NT2/D1 (cell line): ENCODE measurements at regions not wholly inside any gene's neighbourhood (a gene's known extent, or its start where the extent isn't known, plus 50 kb on each side); places are given as distances from the start of the nearest gene placed in this dataset.

Source experiments
- DNase-seq: peaks from one replicate; pipeline ENCODE4 v3.0.0-alpha.2; 2011; ENCODE audit warnings: low read depth, low spot score
- H3K27me3 ChIP-seq: 2 replicates; pipeline ENCODE4 v1.6.0; 2011; ENCODE audit warnings: mild to moderate bottlenecking; ENCODE audit not compliant: insufficient read length, insufficient read depth
- H3K36me3 ChIP-seq: 2 replicates; pipeline ENCODE4 v1.6.1; 2011; ENCODE audit warnings: mild to moderate bottlenecking, low read length, mixed read lengths; ENCODE audit not compliant: insufficient read depth, insufficient read length
- H3K4me1 ChIP-seq: 2 replicates; pipeline ENCODE4 v1.5.1; 2011; ENCODE audit not compliant: insufficient read depth, insufficient read length
- H3K4me3 ChIP-seq: 2 replicates; pipeline ENCODE4 v1.5.1; 2011; ENCODE audit warnings: low read depth; ENCODE audit not compliant: insufficient read length
- H3K9ac ChIP-seq: 2 replicates; pipeline ENCODE4 v1.6.0; 2011; ENCODE audit warnings: low read depth; ENCODE audit not compliant: insufficient read length
- H3K9me3 ChIP-seq: 2 replicates; pipeline ENCODE4 v1.5.1; 2011; ENCODE audit warnings: mild to moderate bottlenecking, low read length; ENCODE audit not compliant: insufficient read depth
- SUZ12 ChIP-seq: IDR thresholded peaks from 2 replicates; pipeline ENCODE4 v1.6.1; 2011; ENCODE audit not compliant: insufficient read length, insufficient read depth; ENCODE audit errors: extremely low read depth
- YY1 ChIP-seq: IDR thresholded peaks from 2 replicates; pipeline ENCODE4 v1.6.1; 2011; ENCODE audit not compliant: insufficient read length, insufficient read depth
- ZNF274 ChIP-seq: IDR thresholded peaks from 2 replicates; pipeline ENCODE4 v1.6.1; 2011; ENCODE audit warnings: mild to moderate bottlenecking, low read depth, low read length

- Histone ChIP-seq H3K4me1 (no peaks in the 10 kb centered on the region), H3K9me3 (no peaks in the 10 kb centered on the region), H3K9ac (no peak overlapping the region), H3K36me3 (no peaks in the 10 kb centered on the region), H3K27me3 (no peaks in the 10 kb centered on the region), H3K4me3 (no peak overlapping the region)
- no peak for TF ChIP-seq YY1
- TF ChIP-seq SUZ12 = no peak
- no peak for TF ChIP-seq ZNF274
- DNase-seq = no peak
These were observed 378.8 kb upstream of the ISX start for GRCh38 chr22:34687116-34687515.

DNA sequence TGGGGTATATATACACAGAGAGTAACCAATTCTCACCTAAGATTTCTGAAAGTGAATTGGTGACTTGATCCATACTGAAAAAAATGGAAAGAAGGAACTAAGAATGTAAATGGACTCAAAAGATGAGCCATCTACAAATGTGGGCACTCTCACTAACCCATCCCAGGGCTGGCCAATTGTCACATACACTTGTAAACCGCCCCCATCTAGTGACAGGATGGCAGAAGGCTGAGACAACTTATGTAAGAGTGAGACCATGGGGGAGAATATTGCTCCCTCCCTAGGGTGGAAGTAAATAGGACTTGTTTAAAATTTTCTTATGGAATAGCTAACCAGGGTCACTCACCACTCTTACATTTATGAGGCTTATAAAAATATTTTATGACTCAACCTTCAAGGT is 377.1 kb upstream of the ISX start:
- no peaks in the 10 kb centered on the region for H3K36me3 ChIP-seq
- H3K27me3 ChIP-seq = no peaks in the 10 kb centered on the region
- H3K4me1 ChIP-seq = no peaks in the 10 kb centered on the region
- H3K9ac ChIP-seq = no peak overlapping the region
- DNase-seq = no peak
- no peaks in the 10 kb centered on the region for H3K9me3 ChIP-seq
- TF ChIP-seq YY1 = no peak
- TF ChIP-seq SUZ12 = no peak
- TF ChIP-seq ZNF274 = no peak
- no peak overlapping the region for H3K4me3 ChIP-seq

DNA sequence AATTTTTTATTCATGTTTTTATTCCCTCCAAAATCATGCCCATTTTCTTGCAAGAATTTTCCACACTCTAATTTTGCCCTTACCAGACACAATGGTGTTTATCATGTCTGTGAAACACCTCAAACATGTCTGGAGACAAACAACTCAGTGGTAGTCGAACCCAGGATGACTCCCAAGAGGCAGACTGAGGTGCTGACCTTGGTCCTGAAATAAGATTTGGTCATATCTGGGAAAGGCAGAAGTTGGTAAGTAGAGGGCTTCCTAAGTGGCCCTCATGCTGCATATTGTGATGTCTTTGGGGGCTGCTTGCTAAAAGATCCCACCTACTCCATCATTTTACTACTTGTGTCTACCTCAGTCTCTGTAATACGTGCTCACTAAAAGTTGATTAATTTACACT is 369.4 kb upstream of the ISX start:
- peak; percentile 23 for DNase-seq
- H3K4me3 ChIP-seq = no peak overlapping the region
- no peak for TF ChIP-seq SUZ12
- H3K9ac ChIP-seq = no peak overlapping the region
- H3K36me3 ChIP-seq = no peaks in the 10 kb centered on the region
- H3K4me1 ChIP-seq = no peaks in the 10 kb centered on the region
- no peaks in the 10 kb centered on the region for H3K27me3 ChIP-seq
- no peaks in the 10 kb centered on the region for H3K9me3 ChIP-seq

DNA sequence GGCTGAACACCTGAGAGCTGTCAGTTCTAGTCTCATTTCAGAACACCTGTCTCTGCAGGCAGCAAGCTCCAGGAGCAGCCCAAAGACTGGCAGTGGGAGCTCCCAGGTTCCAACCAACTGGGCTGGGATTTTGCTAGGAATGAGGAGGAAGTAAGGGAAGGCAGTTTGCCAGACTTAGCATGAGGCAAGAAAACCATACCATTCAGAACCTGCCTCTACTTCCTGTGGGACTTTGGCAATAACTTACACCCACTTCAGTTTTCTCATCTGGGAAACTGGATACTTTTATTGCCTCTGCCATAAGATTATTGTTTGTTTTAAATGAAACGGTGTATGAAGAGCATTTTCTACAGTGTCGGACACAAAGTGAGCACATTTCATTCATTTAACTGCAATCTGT is 363.7 kb upstream of the ISX start:
- DNase-seq = no peak
- Histone ChIP-seq H3K36me3 (no peaks in the 10 kb centered on the region), H3K27me3 (no peaks in the 10 kb centered on the region), H3K4me3 (no peak overlapping the region), H3K9ac (no peak overlapping the region), H3K9me3 (no peaks in the 10 kb centered on the region), H3K4me1 (no peaks in the 10 kb centered on the region)
- TF ChIP-seq YY1 = no peak
- TF ChIP-seq ZNF274 = no peak
- no peak for TF ChIP-seq SUZ12

- H3K36me3 ChIP-seq = no peaks in the 10 kb centered on the region
- H3K9me3 ChIP-seq = no peaks in the 10 kb centered on the region
- H3K9ac ChIP-seq = no peak overlapping the region
- H3K4me1 ChIP-seq = no peaks in the 10 kb centered on the region
- H3K4me3 ChIP-seq = no peak overlapping the region
- H3K27me3 ChIP-seq = no peaks in the 10 kb centered on the region
- TF ChIP-seq SUZ12 (no peak), YY1 (no peak), ZNF274 (no peak)
- no peak for DNase-seq
These were observed 356.3 kb upstream of the ISX start for GRCh38 chr22:34709641-34710040.

- H3K4me3 ChIP-seq = no peak overlapping the region
- no peak for DNase-seq
- no peaks in the 10 kb centered on the region for H3K4me1 ChIP-seq
- H3K9me3 ChIP-seq = no peaks in the 10 kb centered on the region; the same call in none of the 2 replicates
- H3K9ac ChIP-seq = no peak overlapping the region
- no peaks in the 10 kb centered on the region for H3K27me3 ChIP-seq
- no peaks in the 10 kb centered on the region for H3K36me3 ChIP-seq
- TF ChIP-seq ZNF274 (no peak), YY1 (no peak), SUZ12 (no peak)
These were observed 343.1 kb upstream of the ISX start for GRCh38 chr22:34722901-34723300.

- Histone ChIP-seq H3K36me3 (no peaks in the 10 kb centered on the region), H3K4me3 (no peak overlapping the region), H3K27me3 (no peaks in the 10 kb centered on the region), H3K4me1 (no peaks in the 10 kb centered on the region), H3K9ac (no peak overlapping the region), H3K9me3 (peaks cover 6% of the 10 kb centered on the region; the same call in 1 of the 2 replicates)
- TF ChIP-seq SUZ12 (no peak), YY1 (no peak), ZNF274 (no peak)
- no peak for DNase-seq
These were observed 329.9 kb upstream of the ISX start for GRCh38 chr22:34736081-34736480.

DNA sequence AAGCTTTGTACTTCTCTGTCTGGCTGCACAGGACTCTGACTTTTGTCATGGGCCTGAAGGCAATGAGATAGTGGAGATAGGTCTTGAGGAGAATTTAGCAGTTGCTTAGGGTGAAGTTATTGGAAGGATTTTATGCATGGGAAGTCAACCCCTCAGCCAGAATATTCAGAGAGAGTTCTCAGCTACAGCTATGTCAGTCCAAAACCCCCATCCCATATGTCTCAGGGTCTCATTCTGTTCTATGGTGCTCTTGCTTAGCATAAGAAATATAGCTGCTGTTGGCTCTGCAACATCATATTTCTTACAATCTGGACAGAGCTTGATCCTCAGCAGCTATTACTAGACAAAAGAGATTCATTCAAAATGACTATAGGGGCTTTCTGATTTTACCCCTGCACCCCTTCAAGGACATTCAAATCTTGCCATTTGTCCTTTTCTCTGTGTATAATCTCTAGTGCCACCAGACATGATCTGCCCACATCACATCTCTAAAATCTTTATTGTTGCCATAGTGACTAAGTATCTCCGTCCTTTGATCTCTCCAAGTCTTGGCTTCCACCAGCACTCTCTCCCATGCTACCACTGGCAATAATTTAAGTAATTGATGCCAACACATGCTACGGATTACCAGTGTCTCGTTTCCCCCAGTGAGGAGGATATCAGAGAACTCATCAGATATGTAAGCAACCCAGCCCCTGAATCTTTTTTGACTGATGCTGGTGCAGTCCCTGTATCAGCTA is 327.1 kb upstream of the ISX start:
- H3K9me3 ChIP-seq = peaks cover 5% of the 10 kb centered on the region; the same call in 1 of the 2 replicates
- DNase-seq = no peak
- H3K27me3 ChIP-seq = no peaks in the 10 kb centered on the region
- H3K36me3 ChIP-seq = no peaks in the 10 kb centered on the region
- TF ChIP-seq ZNF274 (no peak), YY1 (no peak), SUZ12 (no peak)
- H3K4me1 ChIP-seq = no peaks in the 10 kb centered on the region
- no peak overlapping the region for H3K4me3 ChIP-seq
- H3K9ac ChIP-seq = no peak overlapping the region
